ENCODE measurements at regions not wholly inside any gene's neighbourhood (a gene's known extent, or its start where the extent isn't known, plus 50 kb on each side); places are given as distances from the start of the nearest gene placed in this dataset.

DNA sequence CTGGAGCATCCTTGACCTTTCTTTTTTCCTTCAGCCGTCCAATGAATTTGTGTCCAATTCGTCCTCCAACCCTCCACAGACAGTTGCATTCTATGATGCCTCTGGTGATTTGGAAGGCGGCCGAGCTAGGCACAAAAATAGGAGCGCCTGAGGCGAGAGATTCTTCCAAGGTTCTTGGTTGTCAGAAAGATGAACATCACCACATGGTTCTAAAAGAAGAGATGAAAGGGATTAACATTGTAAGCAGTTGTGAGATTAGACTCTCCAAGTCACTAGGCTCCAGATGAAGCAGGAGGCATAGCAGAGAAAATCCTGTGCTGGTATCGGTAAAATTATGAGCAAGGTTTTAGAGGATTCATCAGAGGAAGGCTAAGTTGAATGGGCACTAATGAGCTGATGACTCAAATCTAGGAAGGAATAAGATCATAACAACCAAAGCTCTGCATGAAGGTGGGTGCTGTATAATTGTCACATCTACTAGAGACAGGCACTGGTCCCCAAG is 75.4 kb upstream of the MAP4K3 start (continued):
- TF ChIP-seq, protein P1, sequence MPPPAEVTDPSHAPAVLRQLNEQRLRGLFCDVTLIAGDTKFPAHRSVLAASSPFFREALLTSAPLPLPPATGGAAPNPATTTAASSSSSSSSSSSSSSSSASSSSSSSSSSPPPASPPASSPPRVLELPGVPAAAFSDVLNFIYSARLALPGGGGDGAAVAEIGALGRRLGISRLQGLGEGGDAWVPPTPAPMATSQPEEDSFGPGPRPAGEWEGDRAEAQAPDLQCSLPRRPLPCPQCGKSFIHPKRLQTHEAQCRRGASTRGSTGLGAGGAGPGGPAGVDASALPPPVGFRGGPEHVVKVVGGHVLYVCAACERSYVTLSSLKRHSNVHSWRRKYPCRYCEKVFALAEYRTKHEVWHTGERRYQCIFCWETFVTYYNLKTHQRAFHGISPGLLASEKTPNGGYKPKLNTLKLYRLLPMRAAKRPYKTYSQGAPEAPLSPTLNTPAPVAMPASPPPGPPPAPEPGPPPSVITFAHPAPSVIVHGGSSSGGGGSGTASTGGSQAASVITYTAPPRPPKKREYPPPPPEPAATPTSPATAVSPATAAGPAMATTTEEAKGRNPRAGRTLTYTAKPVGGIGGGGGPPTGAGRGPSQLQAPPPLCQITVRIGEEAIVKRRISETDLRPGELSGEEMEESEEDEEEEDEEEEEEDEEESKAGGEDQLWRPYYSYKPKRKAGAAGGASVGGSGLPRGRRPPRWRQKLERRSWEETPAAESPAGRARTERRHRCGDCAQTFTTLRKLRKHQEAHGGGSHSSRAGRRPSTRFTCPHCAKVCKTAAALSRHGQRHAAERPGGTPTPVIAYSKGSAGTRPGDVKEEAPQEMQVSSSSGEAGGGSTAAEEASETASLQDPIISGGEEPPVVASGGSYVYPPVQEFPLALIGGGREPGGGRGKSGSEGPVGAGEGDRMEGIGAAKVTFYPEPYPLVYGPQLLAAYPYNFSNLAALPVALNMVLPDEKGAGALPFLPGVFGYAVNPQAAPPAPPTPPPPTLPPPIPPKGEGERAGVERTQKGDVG (CRISPR knock-in tag; IDR thresholded peaks at IDR 0.05) = no peak

DNA sequence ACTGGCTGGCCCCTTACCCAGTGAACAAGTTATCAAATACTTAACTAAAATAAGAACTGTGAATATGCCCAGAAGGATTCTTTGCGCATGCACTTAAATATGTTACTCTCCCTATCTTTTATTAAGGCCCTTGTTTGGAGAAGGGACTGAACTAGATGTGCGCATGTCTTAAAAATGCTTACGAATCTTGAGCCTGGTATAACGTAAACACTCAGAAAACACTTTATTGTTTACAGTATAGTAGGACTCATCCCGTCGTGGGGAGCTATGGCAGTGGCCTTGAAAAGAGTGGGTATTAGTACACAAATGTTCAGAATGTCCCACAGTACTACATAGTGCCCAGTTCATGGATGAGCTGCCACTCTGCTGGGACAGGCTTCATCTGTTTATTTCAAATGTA is 75.9 kb upstream of the MAP4K3 start:
- 96% methylated on average over 6 of the region's 6 CpGs for WGBS (ENCODE audit: insufficient coverage, insufficient replicate concordance, low lambda C conversion rate, missing lambda C conversion rate)
- no peak for TF ChIP-seq NR2F1 (conservative IDR thresholded peaks at IDR 0.05)
- no peak for TF ChIP-seq MTA2 (IDR thresholded peaks at IDR 0.05; ENCODE audit: low read depth)
- no peak for TF ChIP-seq CREB1 (IDR thresholded peaks at IDR 0.05; ENCODE audit: low read depth)
- TF ChIP-seq BRCA1 (IDR thresholded peaks at IDR 0.05; ENCODE audit: low read depth, low read length) = no peak
- TF ChIP-seq MXI1 (IDR thresholded peaks at IDR 0.05; ENCODE audit: low read depth, low read length) = no peak
- TF ChIP-seq ZNF622 (IDR thresholded peaks at IDR 0.05) = no peak
- RAD21 ChIA-PET (ENCODE audit: unreplicated experiment) = interaction anchor here (1.3 kb wide), 1 partner anchor 218 kb away, joined by 4 read pairs; no protein-coding TSS in a partner anchor

More for the DNA sequence above, 75.9 kb upstream of the MAP4K3 start:
- Histone ChIP-seq H3K9ac (ENCODE audit: control insufficient read depth, insufficient read depth, low read length) (no peak overlapping the region), H3K27me3 (replicated peaks in 1 of 2; ENCODE audit: control insufficient read depth in 2 of 2, insufficient read depth in 2 of 2, low read length in 1 of 2) (no peaks in the 10 kb centered on the region; a peak in 1 of 4 replicates), H4K20me1 (ENCODE audit: control insufficient read depth, insufficient read depth) (no peaks in the 10 kb centered on the region), H3K4me2 (ENCODE audit: control insufficient read depth, insufficient read depth) (no peak overlapping the region), H3K4me1 (ENCODE audit: control insufficient read depth, insufficient read depth, low read length) (peaks cover 16% of the 10 kb centered on the region), H3K79me2 (ENCODE audit: control insufficient read depth, insufficient read depth, low read length) (no peaks in the 10 kb centered on the region), H3K9me3 (replicated peaks; ENCODE audit: control insufficient read depth, insufficient read depth, low read length) (no peaks in the 10 kb centered on the region), H3K36me3 (ENCODE audit: control insufficient read depth in 2 of 2, insufficient read depth in 2 of 2, low read length in 1 of 2) (no peaks in the 10 kb centered on the region), H3K27ac (ENCODE audit: control insufficient read depth, insufficient read depth) (no peak overlapping the region), H2AFZ (ENCODE audit: control insufficient read depth, low read depth, low read length) (no peak overlapping the region), H3K4me3 (no peak overlapping the region)
- in situ Hi-C loops (cut with MboI) (no loop called here), intact Hi-C loops (cut with micrococcal nuclease; ENCODE audit: unreplicated experiment) (loop anchor here (2.0 kb wide), 1 partner anchor 218 kb away; no protein-coding TSS in a partner anchor)
- SMC1A ChIA-PET (ENCODE audit: uncharacterized antibody, unreplicated experiment) = no interaction called here
- ATAC-seq = no peak
- CTCF ChIA-PET = interaction anchor here (0.7 to 0.9 kb wide), 3 partner anchors 13 to 216 kb away, joined by 3 read pairs; no protein-coding TSS in a partner anchor
- POLR2A ChIA-PET = no interaction called here
- no TSS peak for BruUV-seq (replicated peaks)
- FAIRE-seq = no peak
- DNase-seq (ENCODE audit: low read depth, low spot score) = no peak
